ENCODE measurements at regions not wholly inside any gene's neighbourhood (a gene's known extent, or its start where the extent isn't known, plus 50 kb on each side); places are given as distances from the start of the nearest gene placed in this dataset.
"Not testable (repeated sequence)": the region's sequence is repeated elsewhere in the genome, so short reads cannot be mapped to it uniquely, and the experiment has no call there.

DNA sequence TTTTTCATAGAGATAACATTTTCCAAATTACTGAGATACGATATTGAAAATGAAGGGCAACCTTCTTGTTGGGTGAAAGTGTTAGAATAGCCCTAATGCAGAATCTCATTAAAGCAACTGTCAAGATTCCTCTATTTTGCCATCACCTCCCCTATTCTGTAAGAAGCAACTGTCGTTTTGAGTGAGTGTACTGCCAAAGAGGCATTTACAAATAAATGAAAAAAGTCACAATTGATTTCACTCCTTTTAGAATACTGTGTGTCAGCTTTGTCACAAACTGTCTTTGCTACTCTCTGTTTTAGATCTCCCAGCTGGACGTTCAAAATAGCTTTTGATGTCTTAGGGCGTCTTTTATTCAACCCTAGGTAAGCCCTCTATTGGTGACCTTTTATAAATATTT, 322.8 kb upstream of the NAALADL2 start:
- DNase-seq (ENCODE audit: extremely low read depth, low read depth, low spot score) = no peak

DNA sequence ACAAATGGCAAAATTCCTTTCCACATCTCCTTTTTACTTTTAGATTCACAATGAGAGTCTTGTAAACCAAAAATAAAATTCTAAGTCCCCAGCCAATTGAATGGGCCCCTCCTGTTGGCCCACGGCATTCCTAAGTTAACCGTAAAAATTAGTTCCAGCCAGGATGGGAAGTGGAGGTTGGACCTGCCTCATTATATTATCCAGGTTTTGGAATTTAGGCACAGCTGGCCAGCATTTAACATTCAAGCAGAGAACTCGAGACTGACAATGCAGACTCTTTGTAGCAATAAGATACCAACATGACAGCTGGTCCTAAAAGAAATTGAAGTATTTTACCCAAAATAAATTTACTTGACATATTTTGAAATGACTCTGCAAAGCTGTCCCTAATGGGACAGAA, 321.0 kb upstream of the NAALADL2 start:
- no peak for DNase-seq (ENCODE audit: extremely low read depth, low read depth, low spot score)

DNA sequence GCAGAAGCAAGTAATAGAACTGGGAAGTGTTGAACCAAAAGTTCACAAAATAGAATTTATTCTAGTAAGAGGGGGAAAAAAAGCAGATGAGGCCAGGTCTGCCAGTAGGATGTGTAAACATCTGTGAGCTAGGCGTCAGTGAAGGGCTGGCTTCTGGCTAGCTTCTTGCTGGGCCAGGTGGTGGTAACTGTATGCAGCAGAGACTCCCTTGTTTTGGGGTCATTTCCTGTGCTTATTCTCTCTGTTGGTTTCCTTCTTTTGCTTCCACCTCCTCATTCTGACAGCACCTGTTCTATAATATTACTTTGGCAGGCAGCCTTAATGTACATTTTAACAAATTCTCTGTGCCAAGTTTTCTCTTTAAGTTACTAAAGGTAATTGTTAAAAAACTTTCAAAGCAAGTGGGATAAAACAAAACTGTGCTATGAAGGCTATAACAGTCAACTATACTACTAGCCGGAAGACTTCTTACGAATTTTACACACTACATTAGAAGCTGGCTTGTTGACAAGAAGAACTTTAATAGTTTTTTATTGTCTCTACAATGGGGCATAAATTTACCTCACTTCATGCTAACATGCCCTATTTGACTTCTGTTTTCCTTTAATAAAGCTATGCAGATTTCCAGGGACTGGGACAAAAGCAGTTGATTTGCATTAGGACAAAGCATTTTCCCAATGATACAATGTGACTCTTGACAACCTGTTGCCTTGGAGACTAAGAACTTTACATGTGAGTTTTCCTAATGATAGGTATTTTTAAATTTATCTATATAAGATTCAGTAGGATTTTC, 318.8 kb upstream of the NAALADL2 start:
- DNase-seq (ENCODE audit: extremely low read depth, low read depth, low spot score) = no peak

DNA sequence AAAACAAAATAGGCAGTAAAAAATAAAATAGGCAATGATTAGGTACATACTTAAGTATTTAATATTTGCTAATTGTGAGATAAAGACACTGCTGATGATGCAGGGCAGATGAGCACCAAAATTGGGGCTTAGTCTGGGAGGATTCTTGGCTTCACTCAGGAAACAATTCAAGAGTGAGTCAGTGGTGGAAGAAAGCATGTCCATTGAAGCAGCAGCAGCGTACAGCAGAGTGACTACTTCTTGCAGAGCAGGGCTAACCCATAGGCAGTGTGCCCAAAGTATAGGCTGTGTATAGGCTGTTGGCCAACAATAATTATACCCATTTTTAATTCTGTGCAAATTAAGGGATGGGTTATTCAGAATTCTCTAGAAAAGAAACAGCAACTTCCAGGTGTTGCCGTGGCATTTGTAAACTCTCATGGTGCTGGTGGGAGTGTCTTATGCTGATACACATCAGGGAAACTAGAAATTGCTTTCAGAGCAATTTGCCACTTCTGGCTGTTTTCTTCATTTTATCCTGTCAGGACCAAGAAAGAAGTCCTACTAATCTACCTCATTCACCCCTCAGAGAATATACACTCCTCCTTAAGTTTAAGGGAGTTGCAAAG, 317.3 kb upstream of the NAALADL2 start:
- DNase-seq (ENCODE audit: extremely low read depth, low read depth, low spot score) = no peak

DNA sequence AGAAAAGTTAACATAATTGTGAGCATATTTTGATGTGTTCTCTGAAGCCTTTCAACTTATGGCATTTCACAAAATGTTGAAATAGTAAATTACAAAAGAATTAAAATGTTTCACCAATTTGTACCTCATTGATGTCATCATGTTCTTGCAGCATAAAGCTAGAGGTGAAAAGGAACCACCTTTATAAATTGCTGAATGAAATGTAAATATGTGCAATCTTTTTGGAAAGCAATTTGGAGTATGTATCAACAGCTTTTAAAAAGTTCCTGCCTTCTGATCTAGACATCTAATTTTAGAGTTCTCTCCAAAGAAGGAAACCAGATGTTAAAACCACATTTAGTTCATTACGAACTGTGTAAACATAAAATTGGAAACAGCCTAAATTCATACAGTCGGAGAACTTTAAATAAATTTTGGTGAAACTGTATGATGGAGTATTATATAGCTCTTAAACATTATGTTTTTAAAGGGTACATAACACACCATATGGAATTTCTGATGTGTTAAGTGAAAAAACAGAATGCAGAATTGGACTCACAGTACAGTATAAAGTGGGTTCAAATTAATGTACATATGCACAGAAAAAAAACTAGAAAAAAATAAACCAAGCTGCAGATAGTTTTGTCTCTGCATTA, 311.2 kb upstream of the NAALADL2 start:
- no peak for DNase-seq (ENCODE audit: extremely low read depth, low read depth, low spot score)

DNA sequence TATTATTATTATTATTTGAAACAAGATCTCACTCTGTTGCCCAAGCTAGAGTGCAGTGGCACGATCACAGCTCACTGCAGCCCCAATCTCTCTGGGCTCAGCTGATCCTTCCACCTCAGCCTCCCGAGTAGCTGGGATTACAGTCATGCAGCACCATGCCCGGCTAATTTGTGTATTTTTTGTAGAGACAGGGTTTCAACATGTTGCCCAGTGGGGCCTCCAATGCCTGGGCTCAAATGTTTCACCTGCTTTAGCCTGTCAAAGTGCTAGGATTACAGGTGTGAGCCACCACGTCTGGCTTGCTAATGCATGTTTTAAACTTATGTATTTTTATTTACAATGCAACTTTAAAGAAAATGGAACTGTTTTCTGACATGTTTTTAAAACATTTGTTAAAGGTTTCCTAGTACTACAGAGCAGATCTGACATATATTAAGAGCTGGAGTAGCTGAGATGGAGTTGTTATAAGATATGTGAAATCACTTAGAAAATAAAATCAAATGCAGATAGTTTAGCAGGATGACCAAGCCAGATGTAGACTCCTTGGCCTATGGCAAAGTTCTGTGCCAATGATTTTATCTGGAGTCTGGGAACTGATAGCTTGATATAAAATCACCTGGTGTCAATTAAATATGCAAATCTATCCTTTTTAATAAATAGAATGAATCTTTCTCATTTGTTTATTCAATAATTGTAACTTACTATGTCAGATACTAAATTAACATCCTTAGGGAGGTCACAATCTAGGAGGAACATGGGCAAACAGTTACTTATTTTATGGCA, 310.1 kb upstream of the NAALADL2 start:
- DNase-seq (ENCODE audit: extremely low read depth, low read depth, low spot score) = no peak

DNA sequence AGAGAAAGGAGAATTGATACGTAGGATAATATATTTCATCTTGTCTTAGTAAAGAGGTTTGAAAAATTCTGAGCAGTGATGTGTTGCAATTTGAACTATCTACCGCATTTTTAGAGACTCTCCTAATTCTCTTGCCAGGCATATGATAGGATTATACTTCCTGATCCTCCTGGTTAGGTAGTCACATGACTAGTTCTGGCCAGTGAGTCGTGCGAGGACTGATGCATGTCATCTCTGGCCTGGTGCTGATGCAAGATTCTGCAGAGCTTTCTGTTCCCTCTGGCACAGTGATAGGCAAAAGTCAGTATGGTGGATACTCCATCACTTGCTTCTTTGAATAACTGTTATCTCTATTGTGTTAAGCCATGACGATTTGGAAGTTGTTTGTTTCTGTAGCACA, 277.6 kb upstream of the NAALADL2 start:
- DNase-seq (ENCODE audit: extremely low read depth, low read depth, low spot score) = no peak

DNA sequence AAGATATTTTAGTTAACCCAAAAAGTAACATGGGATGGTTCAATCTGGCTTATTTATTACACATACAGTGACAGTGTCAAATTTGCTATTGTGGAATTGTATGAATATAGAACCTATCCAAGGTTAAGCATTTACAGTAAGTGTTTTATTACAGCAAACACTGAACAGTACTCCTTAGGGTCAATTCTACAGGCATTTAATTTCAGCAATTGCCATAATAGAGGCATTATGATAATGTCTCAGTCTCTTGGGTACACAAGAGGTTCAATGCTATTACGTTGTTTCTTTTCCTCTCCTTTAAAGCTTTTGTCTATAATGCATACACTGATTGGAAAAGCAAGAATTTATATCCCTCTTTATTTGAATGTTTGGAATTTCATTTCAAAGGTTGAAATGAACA, 275.7 kb upstream of the NAALADL2 start:
- no peak for DNase-seq (ENCODE audit: extremely low read depth, low read depth, low spot score)

DNA sequence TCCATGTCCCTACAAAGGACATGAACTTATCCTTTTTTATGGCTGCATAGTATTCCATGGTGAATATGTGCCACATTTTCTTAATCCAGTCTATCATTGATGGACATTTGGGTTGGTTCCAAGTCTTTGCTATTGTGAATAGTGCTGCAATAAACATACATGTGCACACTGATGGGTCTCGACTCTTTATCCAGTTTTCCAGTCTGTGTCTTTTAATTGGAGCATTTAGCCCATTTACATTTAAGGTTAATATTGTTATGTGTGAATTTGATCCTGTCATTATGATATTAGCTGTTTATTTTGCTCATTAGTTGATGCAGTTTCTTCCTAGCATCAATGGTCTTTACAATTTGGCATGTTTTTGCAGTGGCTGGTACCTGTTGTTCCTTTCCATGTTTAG, 272.0 kb upstream of the NAALADL2 start:
- not testable (repeated sequence) for DNase-seq (ENCODE audit: extremely low read depth, low read depth, low spot score)

DNA sequence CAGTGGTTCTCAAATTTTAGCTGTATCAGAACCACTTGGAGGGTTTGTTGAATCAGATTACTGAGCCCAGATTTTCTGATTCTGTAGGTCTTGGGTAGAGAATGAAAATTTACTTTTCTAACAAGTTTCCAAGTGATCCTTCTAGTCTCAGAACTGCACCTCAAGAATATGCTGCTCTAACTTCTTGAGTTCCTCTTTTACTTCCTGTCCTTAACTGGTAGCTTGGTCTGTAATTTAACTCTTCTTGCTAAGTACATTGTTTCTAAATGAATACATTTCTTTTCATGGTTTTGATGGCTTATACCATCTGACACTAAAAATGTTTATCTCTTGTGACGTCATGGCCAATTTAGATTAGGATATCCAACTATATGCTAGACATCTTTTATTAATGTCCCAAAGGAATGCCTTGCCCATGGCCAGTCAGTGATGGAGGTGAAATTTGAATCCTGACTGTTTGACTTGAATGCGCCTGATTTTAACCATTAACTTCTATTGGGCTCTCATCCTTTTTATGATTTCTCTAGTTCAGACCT, 262.6 kb upstream of the NAALADL2 start:
- DNase-seq (ENCODE audit: extremely low read depth, low read depth, low spot score) = no peak

DNA sequence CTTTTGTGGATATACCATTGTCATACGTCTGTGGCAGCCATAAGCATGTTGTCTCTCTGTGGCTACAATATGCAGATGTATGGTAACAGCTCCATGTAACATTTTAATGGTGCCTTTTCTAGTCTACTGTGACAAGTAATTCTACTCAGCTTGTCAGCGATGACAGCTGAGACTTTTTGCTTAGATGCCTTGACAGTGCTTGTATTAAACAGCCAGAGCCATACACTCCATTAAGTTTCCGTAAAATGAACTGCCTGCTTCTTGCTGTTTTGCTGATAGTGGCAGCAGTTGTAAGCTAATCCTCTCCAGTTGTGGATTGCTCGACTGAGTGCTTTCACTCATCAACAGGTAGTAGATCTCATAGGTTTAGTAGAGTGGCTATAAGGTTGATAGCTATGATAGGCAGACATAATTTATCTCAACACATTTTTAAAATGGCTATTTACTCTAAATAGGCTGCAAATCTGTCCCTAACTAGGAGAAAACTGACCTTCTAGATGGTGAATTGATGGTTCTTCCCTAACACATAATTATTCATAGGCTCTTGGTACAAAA, 260.2 kb upstream of the NAALADL2 start:
- DNase-seq (ENCODE audit: extremely low read depth, low read depth, low spot score) = no peak

DNA sequence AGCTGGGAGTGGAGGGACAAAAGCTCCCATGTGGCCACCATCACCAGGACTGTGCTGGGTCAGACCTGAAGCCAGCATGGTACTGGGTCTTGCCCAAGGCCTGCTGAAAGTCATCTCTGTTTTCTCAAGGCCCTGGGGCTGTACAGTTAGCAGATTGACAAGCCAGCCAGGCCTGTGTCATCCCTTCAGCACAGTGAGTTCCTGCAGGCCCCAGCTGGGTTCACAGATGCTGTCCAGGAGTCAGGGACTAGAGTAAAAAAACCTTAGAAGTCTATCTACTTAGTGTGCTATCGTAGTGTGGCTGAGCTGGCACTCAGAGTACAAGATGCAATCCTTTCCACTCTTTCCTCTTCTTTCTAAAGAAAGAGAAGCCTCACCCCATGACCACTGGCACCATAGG, 246.0 kb upstream of the NAALADL2 start:
- DNase-seq (ENCODE audit: extremely low read depth, low read depth, low spot score) = no peak

DNA sequence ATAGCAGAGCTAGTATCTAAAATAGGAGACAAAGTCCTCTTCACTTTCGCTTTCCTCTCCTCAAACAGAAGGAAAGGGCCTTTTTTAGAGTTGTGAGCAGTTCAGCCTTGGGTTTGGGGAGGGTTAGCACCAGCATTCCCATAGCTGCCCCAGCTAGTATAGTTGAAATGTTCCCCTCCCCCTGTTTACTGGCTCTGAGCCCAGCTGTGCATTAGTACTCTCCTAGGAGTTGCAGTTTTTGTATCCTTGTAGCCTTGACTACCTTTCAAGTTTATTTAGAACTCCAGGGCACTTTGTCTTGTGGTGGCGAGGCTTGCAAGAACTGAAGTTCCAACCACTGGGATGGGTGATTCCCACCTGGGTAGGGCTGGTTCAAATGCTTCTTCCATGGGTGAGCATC, 245.1 kb upstream of the NAALADL2 start:
- DNase-seq (ENCODE audit: extremely low read depth, low read depth, low spot score) = no peak

DNA sequence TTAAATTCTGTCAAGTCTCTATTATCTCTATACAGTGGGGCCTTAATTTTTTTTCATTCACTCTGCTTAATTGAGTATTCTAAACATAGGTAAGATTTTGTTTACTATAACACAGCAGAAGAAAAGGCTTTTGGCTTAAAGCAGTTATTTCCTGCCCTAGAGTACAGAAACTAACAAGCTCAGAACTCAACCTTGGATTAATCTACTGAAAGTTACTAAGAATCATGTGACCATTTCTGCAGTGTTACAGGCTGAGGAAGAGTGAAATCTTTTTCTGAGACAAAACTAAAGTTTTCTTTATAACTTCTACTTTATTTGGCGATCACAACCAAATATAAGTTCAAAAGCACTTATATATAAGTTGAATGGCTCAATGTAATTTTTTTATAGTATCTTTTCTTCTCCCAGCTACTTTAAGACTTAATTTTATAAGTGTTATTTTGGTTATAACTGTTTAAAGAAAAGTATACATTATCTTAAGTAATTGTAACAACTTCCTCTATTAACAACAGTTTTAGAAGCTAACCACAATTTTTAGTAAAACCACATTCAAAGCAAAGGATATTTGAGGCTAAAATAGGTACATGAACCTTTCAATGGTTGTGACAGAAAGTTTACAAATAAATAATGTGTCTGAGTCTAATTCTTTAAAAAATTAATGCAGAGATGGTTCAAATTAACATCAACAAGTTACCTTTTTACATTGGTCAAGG, 240.6 kb upstream of the NAALADL2 start:
- no peak for DNase-seq (ENCODE audit: extremely low read depth, low read depth, low spot score)

DNA sequence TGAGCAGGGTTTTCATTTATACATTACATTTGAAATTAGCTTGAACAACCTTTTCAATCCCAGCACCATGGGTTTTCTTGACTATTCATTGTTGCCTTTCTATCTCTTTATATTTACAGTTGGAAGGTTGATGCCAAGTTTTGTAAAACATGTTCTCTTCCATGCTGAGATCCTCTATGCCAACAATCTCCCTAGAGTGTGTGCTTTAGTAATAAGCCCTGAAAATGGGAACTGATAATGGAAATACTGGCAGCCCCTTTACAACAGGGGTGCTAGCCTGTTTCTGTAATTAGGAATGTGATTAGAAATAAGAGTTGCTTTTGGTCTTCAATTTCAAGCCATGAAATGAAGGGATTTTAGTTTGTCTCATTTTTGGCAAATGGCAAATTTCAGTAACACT, 239.9 kb upstream of the NAALADL2 start:
- no peak for DNase-seq (ENCODE audit: extremely low read depth, low read depth, low spot score)

DNA sequence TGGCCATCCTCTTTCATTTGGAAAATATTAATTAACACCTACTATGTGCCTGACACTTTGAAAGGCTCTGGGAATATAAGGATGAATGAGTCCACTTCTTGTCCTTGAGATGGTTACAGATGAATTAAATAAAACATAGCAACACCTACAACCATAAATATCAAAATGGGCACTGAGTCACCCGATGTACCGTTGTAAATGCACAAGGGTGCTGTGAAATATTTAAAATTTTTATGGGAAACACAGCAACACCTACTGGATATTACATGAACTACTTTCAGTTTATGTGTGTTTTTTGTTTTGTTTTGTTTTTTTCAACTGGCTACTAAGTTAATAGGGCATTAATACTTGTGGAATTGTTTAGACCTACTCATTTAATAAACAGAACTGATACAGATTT, 239.0 kb upstream of the NAALADL2 start:
- DNase-seq (ENCODE audit: extremely low read depth, low read depth, low spot score) = no peak

DNA sequence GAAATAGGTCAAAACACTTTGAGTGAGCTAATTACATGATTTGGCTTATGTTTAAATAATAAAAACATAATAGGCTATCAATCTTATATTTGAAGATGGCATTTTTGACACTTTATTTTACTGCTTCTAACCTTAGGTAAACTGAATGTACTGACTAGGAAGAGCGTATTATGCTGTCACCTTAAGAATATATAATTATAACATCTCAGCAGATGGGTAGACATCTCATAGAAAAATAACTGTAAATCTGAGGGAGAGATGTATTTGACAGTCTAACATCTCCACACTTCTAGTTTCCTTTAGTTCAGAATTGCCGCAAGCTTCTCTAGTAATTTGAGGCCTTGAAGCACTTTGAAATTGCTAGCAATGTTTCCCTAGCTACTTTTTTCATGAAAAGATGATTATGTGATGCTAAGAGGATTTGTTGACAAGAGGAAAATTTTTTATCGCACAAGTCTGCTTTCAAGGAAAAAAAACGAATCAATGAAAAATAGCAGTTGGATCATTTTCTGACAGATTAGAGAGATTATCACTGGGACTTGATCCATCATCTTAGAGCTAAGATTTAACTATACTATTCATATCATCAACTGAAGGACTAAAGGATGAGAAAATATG, 238.2 kb upstream of the NAALADL2 start:
- no peak for DNase-seq (ENCODE audit: extremely low read depth, low read depth, low spot score)

DNA sequence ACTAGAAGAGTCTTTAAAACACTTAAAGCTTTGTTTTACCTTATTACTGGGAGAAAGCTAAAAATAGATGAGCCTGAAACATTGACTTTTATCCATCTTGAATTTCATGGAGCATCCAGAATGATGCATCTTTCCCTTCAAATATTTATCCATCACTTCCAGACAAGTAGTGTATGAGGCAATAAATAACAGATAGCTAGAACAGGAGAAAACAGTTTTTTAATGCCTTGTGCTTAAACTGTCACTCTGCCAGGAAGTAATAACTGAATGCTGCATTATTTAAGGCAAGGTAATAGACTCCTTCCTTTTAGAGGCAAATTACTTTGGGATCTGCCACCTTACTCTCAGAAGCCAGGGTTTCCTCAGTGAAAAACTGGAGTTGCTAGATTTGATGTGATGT, 225.8 kb upstream of the NAALADL2 start:
- DNase-seq (ENCODE audit: extremely low read depth, low read depth, low spot score) = no peak

DNA sequence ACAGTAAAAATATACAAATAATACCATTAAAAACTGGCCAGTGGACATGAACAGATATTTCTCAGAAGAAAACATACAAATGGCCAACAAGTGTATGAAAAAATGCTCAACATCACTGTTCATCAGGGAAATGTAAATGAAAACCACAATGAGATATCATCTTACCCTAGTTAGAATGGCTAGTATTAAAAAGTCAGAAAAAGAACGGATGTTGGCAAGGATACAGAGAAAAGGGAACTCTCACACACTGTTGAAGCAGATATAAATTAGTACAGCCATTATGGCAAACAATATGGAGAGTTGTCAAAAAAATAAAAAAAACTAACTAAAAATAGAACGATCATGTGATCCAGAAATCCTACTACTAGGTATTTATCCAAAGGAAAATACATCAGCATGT, 222.7 kb upstream of the NAALADL2 start:
- DNase-seq (ENCODE audit: extremely low read depth, low read depth, low spot score) = no peak

DNA sequence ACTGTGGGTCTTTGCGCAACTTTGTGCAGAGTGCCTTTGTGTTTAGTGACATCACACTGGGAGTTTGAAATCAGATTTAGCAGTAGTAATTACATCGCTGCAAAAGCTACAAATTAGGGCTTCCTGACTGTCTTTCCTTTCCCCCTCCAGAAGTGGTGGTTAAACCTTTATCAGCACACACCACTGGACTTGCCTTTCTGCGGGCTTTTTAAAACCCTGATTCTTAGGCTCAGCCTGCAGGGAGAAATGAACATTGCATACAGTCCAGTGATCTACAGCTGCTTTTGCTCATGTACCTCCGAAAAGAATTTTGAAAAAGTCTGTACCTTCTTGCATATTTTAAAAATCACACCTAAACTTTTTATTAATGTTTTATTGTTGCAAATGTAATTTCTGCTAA, 219.7 kb upstream of the NAALADL2 start:
- no peak for DNase-seq (ENCODE audit: extremely low read depth, low read depth, low spot score)

All from glomerular endothelial cell (primary cell).